Activated CD4-positive, alpha-beta T cell treated with anti-CD3 and anti-CD28 coated beads, Interleukin-2, amount 10 ng/mL, durations not matched to agents 7 days and 5 days (primary cell): ENCODE measurements at regions not wholly inside any gene's neighbourhood (a gene's known extent, or its start where the extent isn't known, plus 50 kb on each side); places are given as distances from the start of the nearest gene placed in this dataset.

ENCODE experiments used
- CTCF ChIA-PET: fragments of 350-600 bp; sonication (Branson Sonifier 250); formaldehyde crosslinking; loops from one replicate; lab custom pipeline; 2021; ENCODE audit warnings: antibody characterized with exemption; lab: Charles Lee
- POLR2A ChIA-PET: fragments of 350-600 bp; sonication (Branson Sonifier 250); formaldehyde crosslinking; loops from one replicate; lab custom pipeline; 2021; ENCODE audit warnings: antibody characterized with exemption; lab: Charles Lee
- DNase-seq: peaks from one replicate; pipeline ENCODE4 v3.0.0-alpha.2; 2020
- H3K27ac Mint-ChIP-seq: one replicate; pipeline ENCODE4 v1.8.0; 2021; ENCODE audit warnings: mild to moderate bottlenecking, moderate library complexity, mixed read lengths
- H3K27me3 Mint-ChIP-seq: one replicate; pipeline ENCODE4 v1.8.0; 2021; ENCODE audit warnings: mixed read lengths
- H3K36me3 Mint-ChIP-seq: one replicate; pipeline ENCODE4 v1.8.0; 2021; ENCODE audit warnings: low read depth, mixed read lengths
- H3K4me1 Mint-ChIP-seq: one replicate; pipeline ENCODE4 v1.8.0; 2021; ENCODE audit warnings: mixed read lengths
- H3K4me3 Mint-ChIP-seq: one replicate; pipeline ENCODE4 v1.8.0; 2021; ENCODE audit warnings: mild to moderate bottlenecking, moderate library complexity, mixed read lengths
- H3K9me3 Mint-ChIP-seq: one replicate; pipeline ENCODE4 v1.8.0; 2021; ENCODE audit warnings: mixed read lengths

DNA sequence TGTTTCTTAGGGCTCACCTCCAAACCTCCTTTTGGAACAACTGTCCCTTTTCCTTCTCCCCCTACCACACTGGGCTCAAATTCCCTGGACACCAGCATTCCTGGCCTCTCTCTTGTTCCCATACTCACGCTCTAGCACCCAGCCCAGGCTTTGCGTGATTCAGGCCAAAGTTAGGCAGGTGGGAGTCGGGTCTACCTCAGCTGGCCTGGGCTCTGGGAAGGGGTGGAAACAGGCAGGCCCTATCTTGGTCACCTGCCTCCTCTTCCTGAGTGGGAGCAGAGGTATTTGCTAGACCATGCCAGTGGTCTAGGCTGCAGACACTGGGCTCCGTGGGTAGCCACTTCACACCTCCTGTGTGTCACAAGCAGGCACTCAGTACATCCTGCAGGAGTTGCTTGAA lies 211.1 kb upstream of the MAMLD1 start:
- no peak overlapping the region for H3K4me3 Mint-ChIP-seq

DNA sequence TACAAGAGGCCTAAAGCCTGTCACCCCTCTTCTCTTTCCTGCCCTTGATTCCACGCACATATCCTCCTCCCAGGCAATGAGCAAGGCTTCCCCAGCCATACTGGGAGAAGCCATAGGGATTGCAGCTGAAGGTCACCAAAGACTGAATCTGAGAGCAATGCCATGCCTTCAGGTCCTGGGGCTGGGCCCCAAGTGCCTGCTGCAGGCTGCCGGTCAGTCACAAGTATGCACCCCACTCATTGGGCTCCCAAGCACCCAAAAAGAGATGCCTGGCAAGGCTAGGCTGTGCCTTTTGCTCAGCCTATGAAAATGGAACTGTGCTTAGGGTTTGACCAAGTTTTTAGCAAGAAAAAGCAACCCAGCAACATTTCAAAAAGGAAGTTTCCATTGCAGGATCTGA lies 210.6 kb upstream of the MAMLD1 start:
- Mint-ChIP-seq H3K4me1 (no peaks in the 10 kb centered on the region), H3K27me3 (no peaks in the 10 kb centered on the region), H3K4me3 (no peak overlapping the region), H3K27ac (no peak overlapping the region), H3K36me3 (no peaks in the 10 kb centered on the region), H3K9me3 (no peaks in the 10 kb centered on the region)
- POLR2A ChIA-PET: no interaction called here
- no peak for DNase-seq
- CTCF ChIA-PET: no interaction called here

More for the DNA sequence above, 211.1 kb upstream of the MAMLD1 start:
- CTCF ChIA-PET: no interaction called here
- DNase-seq: no peak
- Mint-ChIP-seq H3K27ac (no peak overlapping the region), H3K36me3 (no peaks in the 10 kb centered on the region), H3K9me3 (no peaks in the 10 kb centered on the region), H3K4me1 (no peaks in the 10 kb centered on the region), H3K27me3 (no peaks in the 10 kb centered on the region)
- POLR2A ChIA-PET: no interaction called here

DNA sequence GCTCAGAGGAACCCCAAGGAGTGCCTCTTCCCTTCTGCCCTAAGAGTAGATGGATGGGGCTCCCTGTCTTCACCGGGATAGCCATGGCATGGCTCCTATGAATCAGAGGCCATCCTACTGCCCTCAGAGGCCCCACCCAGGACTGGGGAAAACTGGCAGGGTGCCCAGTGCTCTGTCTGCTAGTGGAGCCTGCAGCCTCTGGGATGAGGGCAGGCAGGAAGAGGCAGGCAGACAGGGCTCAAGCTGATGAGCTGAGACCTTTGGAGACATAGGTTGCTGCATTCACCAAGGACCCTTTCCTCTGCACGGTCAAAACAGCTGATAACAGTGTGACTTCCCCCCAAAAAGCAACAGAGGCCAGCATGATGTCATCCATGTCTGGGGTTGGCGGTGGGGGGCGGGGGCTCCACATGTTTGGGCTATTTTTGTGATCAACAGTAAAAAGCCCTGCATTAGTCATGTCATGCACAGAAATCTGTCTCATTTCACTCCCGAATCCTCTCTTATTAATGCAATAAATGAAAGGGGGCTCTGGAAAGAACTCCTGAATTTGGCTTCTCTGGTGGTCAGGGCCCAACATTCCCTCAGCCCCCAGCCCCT lies 207.6 kb upstream of the MAMLD1 start:
- no peaks in the 10 kb centered on the region for H3K27me3 Mint-ChIP-seq
- no peak overlapping the region for H3K4me3 Mint-ChIP-seq
- H3K4me1 Mint-ChIP-seq: no peaks in the 10 kb centered on the region
- no peak for DNase-seq
- H3K9me3 Mint-ChIP-seq: no peaks in the 10 kb centered on the region
- POLR2A ChIA-PET: no interaction called here
- no peak overlapping the region for H3K27ac Mint-ChIP-seq
- no peaks in the 10 kb centered on the region for H3K36me3 Mint-ChIP-seq
- CTCF ChIA-PET: no interaction called here

DNA sequence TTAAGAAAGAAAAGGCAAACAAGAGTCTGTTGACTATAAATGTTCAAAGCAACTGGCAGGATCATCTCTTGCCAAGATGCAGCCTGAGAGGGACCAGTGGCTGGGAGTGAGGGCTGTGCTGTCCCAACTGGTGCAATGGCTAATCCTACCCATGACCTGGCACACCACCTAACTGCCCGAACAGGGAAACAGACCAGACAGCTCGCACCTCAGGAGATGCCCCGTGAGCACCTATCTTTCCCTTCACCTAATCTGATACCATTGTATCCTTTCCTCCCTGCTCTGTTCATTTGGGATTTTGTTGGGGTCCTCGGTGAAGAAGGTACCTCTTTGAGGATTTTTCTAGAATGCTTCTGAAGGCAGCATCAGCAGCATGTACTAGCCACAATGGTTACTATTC lies 206.5 kb upstream of the MAMLD1 start:
- no peaks in the 10 kb centered on the region for H3K36me3 Mint-ChIP-seq
- H3K4me1 Mint-ChIP-seq: no peaks in the 10 kb centered on the region
- H3K4me3 Mint-ChIP-seq: no peak overlapping the region
- CTCF ChIA-PET: no interaction called here
- no peak for DNase-seq
- no peaks in the 10 kb centered on the region for H3K27me3 Mint-ChIP-seq
- H3K27ac Mint-ChIP-seq: no peak overlapping the region
- H3K9me3 Mint-ChIP-seq: no peaks in the 10 kb centered on the region
- POLR2A ChIA-PET: no interaction called here

DNA sequence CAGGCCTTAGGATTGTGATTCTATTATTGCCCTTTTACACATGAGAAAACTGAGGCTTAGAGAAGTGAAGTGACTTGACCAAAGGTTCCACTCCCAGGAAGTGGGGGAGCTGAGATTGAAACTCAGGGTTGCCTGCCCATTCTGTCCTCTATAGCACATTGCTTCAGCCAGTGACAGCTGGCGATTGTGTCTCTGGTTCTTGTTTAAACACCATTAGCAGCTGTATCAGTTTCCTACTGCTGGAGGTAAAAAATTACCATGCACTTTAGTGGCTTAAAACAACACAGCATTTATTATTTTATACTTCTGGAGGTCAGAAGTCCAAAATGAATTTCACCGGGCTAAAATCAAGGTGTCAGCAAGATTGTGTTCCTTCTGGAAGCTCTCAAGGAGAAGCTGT lies 205.8 kb upstream of the MAMLD1 start:
- no peaks in the 10 kb centered on the region for H3K27me3 Mint-ChIP-seq
- CTCF ChIA-PET: no interaction called here
- no peaks in the 10 kb centered on the region for H3K9me3 Mint-ChIP-seq
- H3K27ac Mint-ChIP-seq: no peak overlapping the region
- H3K4me1 Mint-ChIP-seq: no peaks in the 10 kb centered on the region
- no peak overlapping the region for H3K4me3 Mint-ChIP-seq
- POLR2A ChIA-PET: no interaction called here
- DNase-seq: no peak
- H3K36me3 Mint-ChIP-seq: no peaks in the 10 kb centered on the region

DNA sequence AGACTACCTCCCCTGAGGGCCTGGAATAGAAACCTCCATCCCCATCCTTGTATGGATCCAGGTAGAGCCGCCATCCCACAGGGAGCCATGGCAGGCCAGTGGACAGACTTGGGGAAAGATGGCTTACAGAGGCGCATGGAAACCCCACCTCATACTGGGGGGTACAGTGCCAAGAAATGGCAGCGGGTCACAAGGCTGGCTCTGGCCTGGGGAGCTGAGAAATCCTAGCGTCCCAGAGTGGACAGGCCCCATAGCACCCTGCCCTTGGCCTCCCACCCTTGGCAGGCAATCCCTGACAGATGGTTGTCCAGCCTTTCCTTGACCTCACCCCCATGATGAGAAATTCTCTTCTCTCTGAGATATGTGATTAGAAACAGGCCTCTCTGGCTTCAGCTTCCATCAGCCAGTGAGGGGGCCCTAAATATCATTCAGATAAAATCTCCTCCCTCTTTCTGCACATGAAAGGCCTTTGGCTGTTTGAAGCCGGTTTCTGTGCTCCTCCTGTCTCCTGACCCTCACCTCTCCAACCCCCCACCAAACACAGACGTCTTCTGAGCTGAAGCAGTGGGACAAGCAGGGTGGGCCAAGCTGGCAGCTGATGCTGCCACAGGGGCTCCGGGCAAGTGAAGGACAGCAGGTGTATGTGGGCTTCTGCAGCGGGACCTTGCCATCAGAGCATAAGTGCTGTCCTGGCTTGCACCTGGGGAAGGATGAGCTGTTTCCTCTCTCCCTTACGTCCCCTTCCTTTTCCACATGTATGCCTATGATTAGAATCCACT lies 204.4 kb upstream of the MAMLD1 start:
- ChIA-PET POLR2A (no interaction called here), CTCF (interaction anchor here (0.5 kb wide), 1 partner anchor 1654 kb away, joined by 4 read pairs; no protein-coding TSS in a partner anchor)
- Mint-ChIP-seq H3K4me3 (no peak overlapping the region), H3K27ac (no peak overlapping the region), H3K27me3 (no peaks in the 10 kb centered on the region), H3K9me3 (no peaks in the 10 kb centered on the region), H3K4me1 (no peaks in the 10 kb centered on the region), H3K36me3 (no peaks in the 10 kb centered on the region)
- DNase-seq: no peak

DNA sequence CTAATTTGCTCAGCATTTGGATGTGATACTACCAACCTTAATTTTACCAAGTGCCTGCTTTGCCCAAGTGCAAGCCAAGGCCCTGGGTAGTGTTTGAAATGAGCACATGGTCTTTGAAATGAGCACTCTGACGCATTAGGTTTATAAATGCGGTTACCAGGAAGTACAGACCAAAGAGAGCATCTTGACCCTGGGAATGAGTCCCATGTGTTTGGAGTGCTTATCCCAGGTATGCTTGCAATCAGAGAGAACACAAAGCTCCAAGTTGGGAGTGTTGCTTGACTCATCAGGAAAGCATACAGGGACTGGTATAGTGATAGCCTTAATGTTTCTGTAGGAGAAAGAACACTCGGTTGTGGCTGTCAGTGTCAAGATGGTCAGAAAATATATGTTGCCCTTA lies 203.6 kb upstream of the MAMLD1 start:
- POLR2A ChIA-PET: no interaction called here
- CTCF ChIA-PET: no interaction called here
- no peaks in the 10 kb centered on the region for H3K36me3 Mint-ChIP-seq
- no peak for DNase-seq
- no peaks in the 10 kb centered on the region for H3K9me3 Mint-ChIP-seq
- H3K4me1 Mint-ChIP-seq: no peaks in the 10 kb centered on the region
- no peaks in the 10 kb centered on the region for H3K27me3 Mint-ChIP-seq
- no peak overlapping the region for H3K4me3 Mint-ChIP-seq
- no peak overlapping the region for H3K27ac Mint-ChIP-seq

DNA sequence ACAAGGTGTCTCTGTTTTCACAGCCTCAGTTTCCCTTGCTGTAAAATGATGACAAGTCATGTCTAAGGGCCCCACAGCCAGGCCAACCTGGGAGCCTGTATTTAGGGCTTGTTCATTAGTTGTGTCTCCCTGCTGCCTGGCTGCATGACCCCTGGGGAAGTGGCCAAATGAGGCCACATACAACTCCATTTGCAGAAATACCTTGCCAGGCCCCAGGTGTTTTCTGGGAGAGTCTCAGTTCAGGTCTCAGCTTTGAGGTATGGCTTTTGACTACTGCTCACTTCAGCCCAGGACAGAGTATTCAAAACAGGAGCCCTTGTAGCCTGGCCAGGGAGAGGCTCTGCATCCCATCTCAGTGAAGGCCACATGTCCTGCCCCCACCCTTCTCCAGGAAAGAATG lies 202.5 kb upstream of the MAMLD1 start:
- Mint-ChIP-seq H3K27me3 (no peaks in the 10 kb centered on the region), H3K36me3 (no peaks in the 10 kb centered on the region), H3K9me3 (no peaks in the 10 kb centered on the region), H3K4me1 (no peaks in the 10 kb centered on the region), H3K27ac (no peak overlapping the region), H3K4me3 (no peak overlapping the region)
- CTCF ChIA-PET: no interaction called here
- no peak for DNase-seq
- POLR2A ChIA-PET: no interaction called here

DNA sequence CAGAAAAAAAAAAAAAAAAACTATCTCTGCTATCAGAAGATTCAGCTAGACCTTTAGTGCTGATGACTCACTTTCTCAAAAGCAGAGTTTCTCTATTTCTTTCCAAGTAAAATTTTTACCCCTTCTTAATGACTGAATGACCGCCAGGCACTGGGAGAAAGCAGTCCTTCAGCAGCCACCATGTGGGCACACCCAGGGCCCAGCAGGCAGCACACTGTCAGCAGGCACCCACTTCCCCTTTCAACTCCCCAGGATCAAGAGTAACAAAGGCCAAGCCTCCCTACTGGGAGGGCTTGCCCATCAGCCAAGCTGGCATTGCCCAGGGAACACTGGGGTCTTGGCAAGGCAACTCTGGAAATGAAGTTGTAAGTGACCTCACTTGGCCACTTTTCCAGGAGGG lies 201.9 kb upstream of the MAMLD1 start:
- Mint-ChIP-seq H3K36me3 (no peaks in the 10 kb centered on the region), H3K4me3 (no peak overlapping the region), H3K4me1 (no peaks in the 10 kb centered on the region), H3K27ac (no peak overlapping the region), H3K27me3 (no peaks in the 10 kb centered on the region), H3K9me3 (no peaks in the 10 kb centered on the region)
- ChIA-PET POLR2A (no interaction called here), CTCF (interaction anchor here (0.7 kb wide), 1 partner anchor 893 kb away, joined by 3 read pairs; no protein-coding TSS in a partner anchor)
- no peak for DNase-seq

DNA sequence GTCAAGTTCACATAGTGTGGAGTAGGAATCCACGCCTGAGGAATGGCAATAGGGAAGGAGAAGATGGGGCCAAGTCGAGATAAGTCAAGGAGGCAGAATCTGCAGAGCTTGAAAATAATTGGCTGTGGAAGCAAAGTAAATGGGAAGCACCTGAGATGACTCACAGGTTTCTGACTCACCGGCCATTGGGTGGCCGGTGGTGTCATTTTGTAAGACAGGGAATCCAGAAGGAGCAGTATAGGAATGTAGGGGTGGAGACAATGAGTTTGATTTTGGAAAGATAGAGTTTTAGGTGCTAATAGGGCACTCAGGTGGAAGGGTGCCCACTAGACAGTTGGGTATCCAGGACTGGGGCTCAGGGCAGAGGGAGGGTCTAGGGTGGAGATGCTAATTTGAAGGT lies 201.0 kb upstream of the MAMLD1 start:
- no peaks in the 10 kb centered on the region for H3K36me3 Mint-ChIP-seq
- H3K27me3 Mint-ChIP-seq: no peaks in the 10 kb centered on the region
- no peak overlapping the region for H3K4me3 Mint-ChIP-seq
- ChIA-PET CTCF (no interaction called here), POLR2A (no interaction called here)
- no peak overlapping the region for H3K27ac Mint-ChIP-seq
- H3K9me3 Mint-ChIP-seq: no peaks in the 10 kb centered on the region
- no peak for DNase-seq
- H3K4me1 Mint-ChIP-seq: no peaks in the 10 kb centered on the region

DNA sequence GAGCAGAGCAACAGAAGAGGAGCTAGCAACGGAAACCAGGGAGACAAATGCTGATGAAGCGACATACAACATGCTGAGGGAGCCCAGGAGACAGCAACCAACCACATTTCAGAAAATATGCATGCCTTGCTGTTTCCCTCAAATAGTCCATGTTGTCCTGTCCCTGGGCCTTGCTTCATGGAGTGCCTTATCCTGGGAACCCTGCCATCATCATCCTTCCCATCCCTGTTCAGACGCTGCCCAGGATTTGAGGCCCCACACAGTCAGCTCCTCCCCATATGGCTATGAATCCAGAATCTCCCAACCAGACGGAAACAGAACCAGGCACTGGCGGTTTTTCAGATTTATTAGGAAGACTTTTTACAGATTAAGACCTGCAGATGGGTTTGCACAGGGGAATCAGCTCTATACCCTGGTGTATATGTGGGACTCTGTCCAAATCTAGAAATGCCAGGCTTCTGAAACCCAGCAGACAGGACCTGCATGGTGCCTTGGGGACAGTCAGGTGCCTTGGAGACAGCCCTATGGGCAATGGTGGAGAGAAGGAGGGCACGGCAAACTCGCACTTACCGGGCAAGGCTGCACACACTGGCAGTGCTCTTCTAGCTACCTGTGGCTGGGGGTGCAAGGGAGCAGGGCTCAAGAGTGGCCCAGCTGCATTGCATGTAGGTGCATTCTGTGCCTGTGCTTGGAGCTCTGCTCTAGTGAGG lies 199.7 kb upstream of the MAMLD1 start:
- ChIA-PET CTCF (no interaction called here), POLR2A (no interaction called here)
- no peak for DNase-seq
- Mint-ChIP-seq H3K9me3 (no peaks in the 10 kb centered on the region), H3K27ac (no peak overlapping the region), H3K4me3 (no peak overlapping the region), H3K36me3 (no peaks in the 10 kb centered on the region), H3K27me3 (no peaks in the 10 kb centered on the region), H3K4me1 (no peaks in the 10 kb centered on the region)

DNA sequence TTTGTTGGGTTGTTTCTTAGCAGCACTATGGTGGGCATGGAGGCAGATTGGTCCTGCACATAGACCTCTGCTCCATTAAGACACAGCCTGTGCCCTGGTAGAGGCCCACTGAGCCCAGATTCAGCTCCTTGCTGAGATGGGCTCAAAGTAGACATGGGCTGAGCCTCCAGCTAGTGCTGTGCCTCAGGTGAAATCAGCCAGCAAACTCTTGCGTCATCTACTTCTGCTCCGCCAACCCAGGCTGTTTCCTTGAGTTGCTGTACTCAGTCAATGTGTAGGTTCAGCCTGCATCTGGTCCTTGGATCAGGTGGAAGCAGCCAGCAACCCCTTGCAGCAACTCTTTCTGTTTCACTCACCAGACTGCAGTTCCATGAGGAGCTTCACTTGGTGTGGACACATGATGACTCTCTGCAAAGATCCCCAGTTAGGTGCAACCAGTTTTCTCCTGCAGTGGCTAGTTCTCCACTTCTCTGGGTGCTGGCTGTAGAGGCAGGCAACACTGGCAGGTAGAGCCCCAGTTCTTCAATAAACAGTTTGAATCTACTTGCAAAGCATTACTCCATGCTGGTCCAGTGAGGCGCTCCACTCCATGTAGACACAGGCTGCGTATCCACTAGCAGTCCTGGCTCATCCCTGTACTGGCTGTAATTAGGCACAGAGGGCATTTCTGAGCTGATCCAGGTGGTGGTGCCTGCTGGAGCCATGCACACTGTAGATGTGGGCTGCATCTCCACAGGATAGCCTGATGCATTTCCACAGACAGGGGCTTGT lies 199.0 kb upstream of the MAMLD1 start:
- CTCF ChIA-PET: no interaction called here
- Mint-ChIP-seq H3K4me1 (no peaks in the 10 kb centered on the region), H3K27me3 (no peaks in the 10 kb centered on the region)

More for the DNA sequence above, 199.0 kb upstream of the MAMLD1 start:
- Mint-ChIP-seq H3K27ac (no peak overlapping the region), H3K9me3 (no peaks in the 10 kb centered on the region), H3K4me3 (no peak overlapping the region), H3K36me3 (no peaks in the 10 kb centered on the region)
- no peak for DNase-seq
- POLR2A ChIA-PET: no interaction called here
